Right forelimb (tissue), 1 donor: ENCODE measurements at regions not wholly inside any gene's neighbourhood (a gene's known extent, or its start where the extent isn't known, plus 50 kb on each side); places are given as distances from the start of the nearest gene placed in this dataset.
"Not testable (repeated sequence)": the region's sequence is repeated elsewhere in the genome, so short reads cannot be mapped to it uniquely, and the experiment has no call there.

Experiments used
- DNase-seq: peaks from one replicate; pipeline ENCODE4 v3.0.0-alpha.2; 2018

- DNase-seq: no peak
These were observed 122.9 kb upstream of the MYO3A start for GRCh38 chr10:25811052-25811685.

- no peak for DNase-seq
These were observed 120.5 kb upstream of the MYO3A start for GRCh38 chr10:25813511-25813910.

GRCh38 chr10:25815236-25815635 lies 118.8 kb upstream of the MYO3A start:
- no peak for DNase-seq

GRCh38 chr10:25815999-25816768 lies 117.8 kb upstream of the MYO3A start:
- no peak for DNase-seq

- DNase-seq: no peak
These were observed 116.8 kb upstream of the MYO3A start for GRCh38 chr10:25817200-25817599.

- DNase-seq: no peak
These were observed 115.3 kb upstream of the MYO3A start for GRCh38 chr10:25818751-25819150.

- DNase-seq: no peak
These were observed 113.6 kb upstream of the MYO3A start for GRCh38 chr10:25820472-25820871.

GRCh38 chr10:25820874-25821273 lies 113.2 kb upstream of the MYO3A start:
- DNase-seq: no peak

GRCh38 chr10:25824050-25824449 lies 110.0 kb upstream of the MYO3A start:
- DNase-seq: no peak

GRCh38 chr10:25828475-25828874 lies 105.6 kb upstream of the MYO3A start:
- no peak for DNase-seq

GRCh38 chr10:25831080-25831479 lies 102.9 kb upstream of the MYO3A start:
- no peak for DNase-seq

- DNase-seq: no peak
These were observed 94.3 kb upstream of the MYO3A start for GRCh38 chr10:25839683-25840082.

- not testable (repeated sequence) for DNase-seq
These were observed 93.2 kb upstream of the MYO3A start for GRCh38 chr10:25840875-25841274.

- no peak for DNase-seq
These were observed 91.9 kb upstream of the MYO3A start for GRCh38 chr10:25842146-25842545.

- no peak for DNase-seq
These were observed 90.4 kb upstream of the MYO3A start for GRCh38 chr10:25843551-25844170.

- not testable (repeated sequence) for DNase-seq
These were observed 89.3 kb upstream of the MYO3A start for GRCh38 chr10:25844716-25845115.

GRCh38 chr10:25849268-25849667 lies 84.8 kb upstream of the MYO3A start:
- DNase-seq: no peak

- no peak for DNase-seq
These were observed 84.0 kb upstream of the MYO3A start for GRCh38 chr10:25849988-25850387.

- DNase-seq: no peak
These were observed 82.5 kb upstream of the MYO3A start for GRCh38 chr10:25851548-25851947.

GRCh38 chr10:25852364-25852941 lies 81.6 kb upstream of the MYO3A start:
- no peak for DNase-seq

GRCh38 chr10:25858076-25858475 lies 76.0 kb upstream of the MYO3A start:
- DNase-seq: no peak

GRCh38 chr10:25865267-25865666 lies 68.8 kb upstream of the MYO3A start:
- DNase-seq: no peak

GRCh38 chr10:25867321-25867720 lies 66.7 kb upstream of the MYO3A start:
- no peak for DNase-seq

- no peak for DNase-seq
These were observed 64.9 kb upstream of the MYO3A start for GRCh38 chr10:25869067-25869591.
